ENCODE measurements at regions not wholly inside any gene's neighbourhood (a gene's known extent, or its start where the extent isn't known, plus 50 kb on each side); places are given as distances from the start of the nearest gene placed in this dataset.

- no peak for TF ChIP-seq ZNF609 (CRISPR knock-in tag; IDR thresholded peaks at IDR 0.05; ENCODE audit: borderline replicate concordance)
- TF ChIP-seq ZNF558 (CRISPR knock-in tag; IDR thresholded peaks at IDR 0.05; ENCODE audit: borderline replicate concordance): no peak
- no peak for TF ChIP-seq SIX1 (CRISPR knock-in tag; IDR thresholded peaks at IDR 0.05; ENCODE audit: borderline replicate concordance)
- TF ChIP-seq ZNF275 (CRISPR knock-in tag; IDR thresholded peaks at IDR 0.05; ENCODE audit: borderline replicate concordance): no peak
- TF ChIP-seq IKZF1 (IDR thresholded peaks at IDR 0.05): no peak
- no peak for TF ChIP-seq CC2D1A (CRISPR knock-in tag; IDR thresholded peaks at IDR 0.05)
- no peak for TF ChIP-seq SRSF4 (IDR thresholded peaks at IDR 0.05; ENCODE audit: low read depth, low read length, poor library complexity, severe bottlenecking)
- no peak for TF ChIP-seq ZNF777 (CRISPR knock-in tag; IDR thresholded peaks at IDR 0.05)
Observed at GRCh38 chr2:78251708-78252107, 729.5 kb upstream of the LRRTM4 start (continued).

All from HepG2 (cell line).